ENCODE measurements at regions not wholly inside any gene's neighbourhood (a gene's known extent, or its start where the extent isn't known, plus 50 kb on each side); places are given as distances from the start of the nearest gene placed in this dataset.

GRCh38 chr15:36469311-36469966 is 110.0 kb upstream of the CDIN1 start:
- DNase-seq (ENCODE audit: insufficient read length, low spot score): no peak
- no peak for FAIRE-seq

DNA sequence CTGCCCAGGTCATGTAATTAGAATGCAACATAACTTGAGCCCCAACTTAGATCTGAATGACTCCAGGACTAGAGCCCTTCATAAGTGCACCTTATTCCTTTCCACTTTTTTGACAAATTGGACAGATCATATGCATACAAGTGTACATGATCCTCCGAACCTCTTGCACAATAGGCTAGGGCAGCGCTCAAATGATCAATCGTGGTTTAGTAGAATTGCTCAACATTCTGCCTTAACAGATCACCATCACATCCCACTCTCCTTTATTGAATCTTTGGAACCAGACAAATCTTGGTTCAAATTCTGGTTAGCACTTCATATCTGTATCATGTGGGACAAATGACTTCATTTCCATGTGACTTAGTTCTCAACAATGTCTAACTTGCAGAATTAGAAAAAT is 106.8 kb upstream of the CDIN1 start:
- FAIRE-seq (no peak), DNase-seq (ENCODE audit: insufficient read length, low spot score) (no peak)

GRCh38 chr15:36478561-36478960 is 100.9 kb upstream of the CDIN1 start:
- FAIRE-seq (no peak), DNase-seq (ENCODE audit: insufficient read length, low spot score) (no peak)

DNA sequence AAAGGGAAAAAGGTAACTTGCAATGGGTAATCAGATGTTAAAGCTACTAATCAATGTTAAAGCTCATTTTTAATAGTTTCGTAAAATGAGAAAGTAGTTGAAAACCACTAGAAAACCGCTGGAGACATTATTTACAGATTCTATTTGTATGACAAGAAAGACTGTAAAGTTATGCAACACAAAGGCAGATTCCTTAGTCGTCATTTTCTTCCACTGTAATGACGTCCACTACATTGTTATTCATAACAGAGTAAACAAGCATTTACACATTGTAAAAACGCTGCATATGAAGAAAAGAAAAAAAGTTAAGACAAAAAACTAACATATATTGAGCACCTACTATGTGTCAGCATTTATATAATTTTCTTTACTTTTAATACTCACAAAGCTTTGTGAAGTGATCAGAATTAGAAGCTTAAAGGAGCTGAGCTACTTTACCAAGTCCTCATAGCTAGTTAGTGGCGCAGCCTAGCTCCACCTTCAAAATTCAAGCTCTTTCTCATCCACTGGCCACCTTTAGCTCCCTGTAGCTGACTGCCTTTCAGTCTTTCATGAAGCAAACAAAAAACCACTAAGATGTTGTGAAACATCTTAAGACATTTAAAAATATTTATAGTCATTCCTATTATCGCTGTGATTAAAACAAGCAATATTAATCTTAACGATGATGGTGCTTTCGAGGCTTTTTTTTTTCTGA is 100.1 kb upstream of the CDIN1 start:
- DNase-seq (ENCODE audit: insufficient read length, low spot score) (no peak), FAIRE-seq (no peak)

GRCh38 chr15:36481156-36481555 is 98.3 kb upstream of the CDIN1 start:
- DNase-seq (ENCODE audit: insufficient read length, low spot score) (no peak), FAIRE-seq (no peak)

DNA sequence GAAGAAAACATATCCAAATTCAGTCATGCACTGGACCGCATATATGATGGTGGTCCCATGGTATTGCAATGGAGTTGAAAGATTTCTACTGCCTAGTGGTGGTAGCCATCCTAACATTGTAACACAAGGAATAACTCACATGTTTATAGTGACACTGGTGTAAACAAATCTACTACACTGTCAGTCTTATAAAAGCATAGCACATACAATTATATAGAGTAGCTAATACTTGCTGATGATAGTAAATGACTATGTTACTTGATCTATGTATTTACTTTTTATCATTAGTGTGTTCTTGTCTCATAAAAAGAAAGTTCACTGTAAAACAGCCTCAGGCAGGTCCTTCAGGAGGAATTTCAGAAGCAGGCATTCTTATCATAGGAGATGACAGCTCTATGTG is 96.0 kb upstream of the CDIN1 start:
- no peak for FAIRE-seq
- DNase-seq (ENCODE audit: insufficient read length, low spot score): no peak

DNA sequence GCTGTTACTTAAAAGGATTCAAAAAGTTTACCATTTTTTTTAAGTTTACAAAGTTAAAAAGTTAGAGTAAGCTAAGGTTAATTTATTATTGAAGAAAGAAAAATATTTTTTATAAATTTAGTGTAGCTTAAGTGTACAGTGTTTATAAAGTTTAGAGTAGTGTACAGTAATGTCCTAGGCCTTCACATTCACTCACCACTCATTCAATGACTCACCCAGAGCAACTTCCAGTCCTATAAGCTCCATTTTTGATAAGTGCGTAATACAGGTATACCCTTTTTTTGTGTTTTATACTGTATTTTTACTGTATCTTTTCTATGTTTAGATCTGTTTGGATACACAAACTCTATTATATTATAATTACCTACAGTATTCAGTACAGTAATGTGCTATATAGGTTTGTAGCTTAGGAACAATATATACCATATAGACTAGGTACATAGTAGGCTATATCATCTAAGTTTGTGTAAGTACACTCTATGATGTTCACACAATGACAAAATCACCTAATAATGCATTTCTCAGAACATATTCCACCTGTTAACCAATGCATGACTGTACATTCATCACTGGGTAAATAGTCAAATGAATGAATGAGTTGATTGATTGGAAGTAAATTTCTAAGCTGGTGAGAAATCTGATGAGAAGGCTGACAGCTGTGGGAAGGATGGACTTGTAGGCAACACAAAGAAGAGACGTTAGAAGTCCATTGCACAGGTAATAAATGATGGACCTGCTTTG is 95.2 kb upstream of the CDIN1 start:
- DNase-seq (ENCODE audit: insufficient read length, low spot score) (no peak), FAIRE-seq (no peak)

DNA sequence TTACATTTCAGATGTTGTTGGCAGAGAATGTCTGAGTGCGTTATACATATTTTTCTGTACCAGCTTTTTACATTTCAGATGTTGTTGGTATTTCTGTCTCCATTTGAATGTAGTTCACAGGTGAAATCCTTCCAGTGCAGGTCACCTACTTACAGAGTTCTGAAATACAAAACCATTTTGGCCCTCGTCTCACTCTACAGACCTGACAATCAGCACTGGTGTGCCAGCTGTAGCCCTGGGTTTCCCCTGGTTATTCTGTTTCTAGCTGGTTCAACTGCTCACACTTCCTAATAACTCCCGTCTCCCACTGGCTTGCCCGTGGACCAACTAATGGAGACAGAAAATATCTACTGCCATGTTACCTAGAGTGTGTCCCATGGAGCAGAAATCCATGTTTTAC is 87.5 kb upstream of the CDIN1 start:
- DNase-seq (ENCODE audit: insufficient read length, low spot score) (no peak), FAIRE-seq (no peak)

DNA sequence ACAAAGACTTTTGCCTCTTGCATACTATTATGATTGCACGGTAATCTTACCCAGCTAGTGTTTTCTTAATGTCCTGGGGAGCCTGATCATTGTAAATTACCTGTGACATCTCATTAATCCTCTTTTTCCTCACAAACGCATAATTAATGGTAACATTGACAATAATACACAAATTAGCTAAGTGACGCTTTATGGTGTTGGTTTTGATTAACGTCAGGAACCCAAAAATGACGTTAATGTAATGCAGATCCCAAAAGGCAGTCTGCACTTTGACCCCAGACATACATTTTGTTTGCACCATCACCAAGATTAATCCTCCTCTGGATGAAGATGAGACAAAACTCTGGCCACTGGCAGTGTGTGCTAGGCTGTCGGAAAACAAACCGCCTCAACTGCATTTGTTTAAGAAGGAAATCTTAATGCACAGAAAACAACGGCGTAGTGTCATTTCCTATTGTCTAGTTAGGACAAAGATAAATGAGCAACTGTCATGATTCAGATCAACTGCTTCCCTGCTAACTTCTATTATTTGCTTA is 83.9 kb upstream of the CDIN1 start:
- FAIRE-seq (no peak), DNase-seq (ENCODE audit: insufficient read length, low spot score) (no peak)

- DNase-seq (ENCODE audit: insufficient read length, low spot score) (no peak), FAIRE-seq (no peak)
These were observed 81.5 kb upstream of the CDIN1 start for GRCh38 chr15:36497901-36498300.

DNA sequence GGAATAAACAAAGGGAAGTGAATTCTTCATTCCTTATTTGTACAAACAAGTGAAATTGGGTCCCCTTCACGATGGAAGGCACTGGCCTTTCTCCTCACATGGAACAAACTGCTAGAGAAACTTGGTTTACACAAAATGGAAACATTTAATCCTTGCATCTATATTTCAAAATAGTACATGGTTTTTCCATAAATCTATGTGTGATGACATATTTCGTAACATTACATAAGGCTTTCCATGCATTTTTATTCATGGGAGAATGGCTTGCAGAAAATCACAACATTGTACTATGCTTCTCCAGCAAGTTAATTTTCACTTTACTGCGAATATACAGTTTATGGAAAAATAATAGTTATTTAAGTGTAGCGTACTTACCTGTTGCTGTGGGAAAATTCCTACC is 81.0 kb upstream of the CDIN1 start:
- no peak for FAIRE-seq
- DNase-seq (ENCODE audit: insufficient read length, low spot score): no peak

DNA sequence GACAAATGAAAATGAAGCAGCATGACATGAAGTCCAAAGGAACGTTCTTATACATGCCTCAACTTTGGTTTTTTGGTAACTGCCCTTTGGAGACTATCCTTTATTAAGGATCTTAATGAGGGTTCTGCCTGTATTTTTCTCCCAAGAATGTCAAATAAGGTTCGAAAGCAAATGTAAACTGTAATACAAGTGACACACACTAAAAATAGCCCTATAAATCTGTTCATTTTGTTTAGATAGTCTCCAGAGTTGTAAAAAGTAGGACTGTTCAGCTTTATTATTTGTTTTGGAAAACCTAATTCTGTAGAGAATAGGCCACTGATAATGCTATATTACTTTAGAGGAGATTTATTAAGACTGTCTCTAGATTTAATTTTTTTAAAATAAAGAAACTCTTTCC is 80.5 kb upstream of the CDIN1 start:
- FAIRE-seq (no peak), DNase-seq (ENCODE audit: insufficient read length, low spot score) (no peak)

DNA sequence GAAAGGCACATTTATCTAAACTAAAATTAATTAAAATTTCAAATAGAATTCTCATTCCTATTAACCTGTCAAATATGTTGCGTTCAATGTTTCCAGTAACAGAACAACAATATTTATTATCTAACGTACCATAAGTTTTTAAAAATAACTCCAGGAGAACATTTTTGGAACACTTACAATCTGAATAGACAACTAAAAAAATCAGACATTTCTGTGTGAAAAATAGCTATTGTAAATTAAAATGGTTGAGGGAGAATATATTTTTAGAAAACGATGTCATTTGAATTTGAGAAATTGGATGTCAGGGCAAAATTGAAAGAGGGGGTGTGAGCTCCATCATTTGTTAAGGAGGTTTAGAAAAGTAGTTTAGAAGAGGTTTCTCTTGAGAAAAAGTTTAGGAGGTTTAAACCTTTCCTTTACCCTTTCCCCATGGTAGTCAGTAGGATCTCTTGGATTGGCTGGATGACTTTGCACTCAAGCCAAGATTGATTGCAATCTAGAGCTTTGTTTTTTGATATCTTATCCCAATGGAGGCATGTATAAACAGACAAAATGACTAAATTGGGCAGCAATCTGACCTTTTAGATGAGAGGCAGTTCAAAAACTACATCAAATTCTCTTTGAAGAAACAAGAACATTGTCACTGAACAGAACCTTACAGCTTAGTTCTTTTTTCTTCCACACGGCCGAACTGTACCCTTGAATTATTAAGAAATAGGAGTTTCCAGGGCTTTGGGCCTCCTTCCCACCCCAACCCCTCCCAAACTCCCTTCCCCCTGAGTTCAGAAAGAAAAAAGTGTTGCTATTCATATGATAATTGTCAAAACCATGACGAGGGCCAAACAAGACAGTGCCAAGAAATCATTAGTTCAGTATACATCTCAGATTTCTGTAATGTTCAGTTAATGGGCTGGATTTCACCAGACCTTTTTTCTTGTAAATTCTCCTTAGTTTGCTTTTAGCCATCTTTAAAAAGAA is 79.7 kb upstream of the CDIN1 start:
- DNase-seq (ENCODE audit: insufficient read length, low spot score): no peak
- no peak for FAIRE-seq

DNA sequence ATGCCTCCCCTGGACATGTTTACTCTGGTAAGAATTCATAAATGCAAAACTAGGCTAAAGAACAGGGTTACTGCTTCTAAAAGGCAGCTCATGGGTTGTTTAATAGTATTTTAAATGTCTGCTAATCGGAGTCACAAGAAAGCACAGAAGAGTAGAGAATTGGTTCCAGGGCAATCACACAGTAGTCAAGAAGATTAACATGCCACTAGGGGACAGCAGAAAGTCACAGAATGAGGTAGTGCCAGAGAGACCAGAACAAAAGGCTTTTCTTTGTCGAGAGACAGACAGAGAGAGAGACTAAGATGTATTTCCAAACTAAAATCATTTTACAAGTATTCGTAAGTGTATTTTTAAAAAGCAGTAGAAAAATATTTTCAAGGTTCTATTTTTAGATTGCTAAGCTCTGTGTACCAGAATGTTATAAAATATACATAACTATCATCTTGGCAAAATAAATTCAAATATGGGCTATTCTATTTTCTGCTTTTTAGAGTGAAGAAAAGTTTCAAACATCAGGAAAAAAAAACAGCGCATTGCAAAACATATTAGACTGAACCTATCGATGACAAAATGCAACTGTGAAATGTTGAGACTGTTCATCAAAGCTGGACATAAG is 78.3 kb upstream of the CDIN1 start:
- peak; percentile 17 for DNase-seq (ENCODE audit: insufficient read length, low spot score)
- FAIRE-seq: peak; percentile 72

GRCh38 chr15:36502509-36502908 is 76.9 kb upstream of the CDIN1 start:
- FAIRE-seq: no peak
- DNase-seq (ENCODE audit: insufficient read length, low spot score): no peak

GRCh38 chr15:36506733-36507356 is 72.6 kb upstream of the CDIN1 start:
- DNase-seq (ENCODE audit: insufficient read length, low spot score): no peak
- FAIRE-seq: no peak

GRCh38 chr15:36507458-36507857 is 72.0 kb upstream of the CDIN1 start:
- DNase-seq (ENCODE audit: insufficient read length, low spot score): no peak
- no peak for FAIRE-seq

GRCh38 chr15:36511594-36511993 is 67.8 kb upstream of the CDIN1 start:
- no peak for DNase-seq (ENCODE audit: insufficient read length, low spot score)
- no peak for FAIRE-seq

DNA sequence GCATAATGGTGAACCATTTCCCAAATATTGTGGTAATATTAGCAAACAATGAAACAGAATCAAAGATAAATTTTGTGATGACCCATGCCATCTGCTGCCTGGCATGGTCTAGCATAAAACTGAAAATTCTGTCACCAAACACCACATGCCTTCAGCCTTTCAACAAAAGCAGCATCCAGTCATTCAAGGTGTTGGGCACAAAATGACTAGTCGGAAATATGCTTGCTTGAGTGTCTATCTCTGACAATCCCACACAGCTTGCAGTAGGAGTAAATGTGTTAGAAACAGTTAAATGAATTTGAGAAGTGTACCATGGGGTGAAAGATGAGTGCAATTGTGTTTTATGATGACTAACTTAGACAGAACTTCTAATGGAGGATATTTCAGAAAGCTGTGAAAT is 61.7 kb upstream of the CDIN1 start:
- FAIRE-seq (no peak), DNase-seq (ENCODE audit: insufficient read length, low spot score) (no peak)

GRCh38 chr15:36519067-36519466 is 60.4 kb upstream of the CDIN1 start:
- FAIRE-seq: no peak
- DNase-seq (ENCODE audit: insufficient read length, low spot score): no peak

All from GM19239 (cell line).